IMR-90 (cell line): ENCODE measurements at regions not wholly inside any gene's neighbourhood (a gene's known extent, or its start where the extent isn't known, plus 50 kb on each side); places are given as distances from the start of the nearest gene placed in this dataset.

Source experiments
- ATAC-seq: fragments of 200-7000 bp; cut with Tn5 transposase; 2 replicates; pipeline ENCODE4 v1.9.1; 2020; ENCODE audit warnings: low read depth, mild to moderate bottlenecking, moderate library complexity
- BruUV-seq: library from RNA; stranded (reverse); fragments of 400-500 nt; replicated peaks from 2 replicates; lab custom pipeline; 2021; lab: Mats Ljungman, UMichigan
- CTCF ChIA-PET: fragments of 300-600 bp; formaldehyde crosslinking; extraction: SDS; loops from one replicate; lab custom pipeline; 2021; ENCODE audit warnings: antibody characterized with exemption; lab: Yijun Ruan, JAX
- POLR2A ChIA-PET: fragments of 300-600 bp; sonication (Branson Sonifier 250); formaldehyde crosslinking; loops from one replicate; lab custom pipeline; 2022; ENCODE audit warnings: antibody characterized with exemption; ENCODE audit not compliant: unreplicated experiment; lab: Charles Lee
- DNase-seq: peaks from one replicate; pipeline ENCODE4 v3.0.0; 2013
- H2AFZ ChIP-seq: replicated peaks from 2 replicates; pipeline ENCODE3; 2013; ENCODE audit warnings: low read length, mild to moderate bottlenecking; ENCODE audit not compliant: poor library complexity
- H2AK5ac ChIP-seq: 2 replicates; pipeline ENCODE4 v1.6.1; 2013; ENCODE audit warnings: low read depth, low read length, inconsistent platforms
- H2AK9ac ChIP-seq: replicated peaks from 2 replicates; pipeline ENCODE3; 2013; ENCODE audit warnings: mild to moderate bottlenecking, low read depth, low read length, moderate library complexity; ENCODE audit not compliant: poor library complexity
- H2BK120ac ChIP-seq: 2 replicates; pipeline ENCODE4 v1.6.1; 2013; ENCODE audit warnings: low read depth, low read length, inconsistent platforms
- H2BK15ac ChIP-seq: 3 replicates; pipeline ENCODE4 v1.6.1; 2013; ENCODE audit warnings: low read depth, low read length, inconsistent platforms
- H2BK20ac ChIP-seq: 2 replicates; pipeline ENCODE4 v1.6.1; 2013; ENCODE audit warnings: low read depth, mild to moderate bottlenecking, inconsistent platforms, low read length, moderate library complexity
- H2BK5ac ChIP-seq: 2 replicates; pipeline ENCODE4 v1.6.1; 2013; ENCODE audit warnings: mild to moderate bottlenecking, low read depth, low read length, inconsistent platforms; ENCODE audit not compliant: poor library complexity, severe bottlenecking
- H3K14ac ChIP-seq: replicated peaks from 2 replicates; pipeline ENCODE4 v1.6.1; 2013; ENCODE audit warnings: low read depth, low read length, inconsistent platforms
- H3K18ac ChIP-seq: 2 replicates; pipeline ENCODE4 v1.6.1; 2013; ENCODE audit warnings: low read depth, low read length, control low read depth
- H3K23ac ChIP-seq: 2 replicates; pipeline ENCODE4 v1.6.1; 2013; ENCODE audit warnings: low read depth, low read length, inconsistent platforms
- H3K27ac ChIP-seq: 2 replicates; pipeline ENCODE4 v1.5.1; 2013; ENCODE audit warnings: mild to moderate bottlenecking, control low read depth, low read length; ENCODE audit not compliant: insufficient read depth
- H3K27me3 ChIP-seq: 2 replicates; pipeline ENCODE4 v1.6.1; 2013; ENCODE audit warnings: low read length; ENCODE audit not compliant: control insufficient read depth, insufficient read depth
- H3K36me3 ChIP-seq: 2 replicates; pipeline ENCODE4 v1.6.1; 2013; ENCODE audit warnings: low read length, mixed read lengths; ENCODE audit not compliant: control insufficient read depth, insufficient read depth
- H3K4ac ChIP-seq: 2 replicates; pipeline ENCODE4 v1.6.1; 2013; ENCODE audit warnings: low read depth, low read length, inconsistent platforms
- H3K4me1 ChIP-seq: 2 replicates; pipeline ENCODE4 v1.6.1; 2013; ENCODE audit warnings: low read length, mixed read lengths; ENCODE audit not compliant: control insufficient read depth, insufficient read depth
- H3K4me2 ChIP-seq: 2 replicates; pipeline ENCODE4 v1.6.1; 2013; ENCODE audit warnings: low read depth, mild to moderate bottlenecking, control low read depth, low read length, moderate library complexity
- H3K4me3 ChIP-seq: 2 replicates; pipeline ENCODE4 v1.5.1; 2013; ENCODE audit warnings: low read depth, mild to moderate bottlenecking, control low read depth, low read length, moderate library complexity; ENCODE audit not compliant: insufficient read depth
- H3K56ac ChIP-seq: 2 replicates; pipeline ENCODE4 v1.6.1; 2013; ENCODE audit warnings: low read length, inconsistent platforms; ENCODE audit not compliant: insufficient read depth; ENCODE audit errors: extremely low read depth
- H3K79me1 ChIP-seq, 2 experiments: 2 replicates each; pipeline ENCODE4 v1.6.1; 2013; ENCODE audit warnings: low read length in 2 of 2, inconsistent platforms in 1 of 2, low read depth in 1 of 2
- H3K9ac ChIP-seq: 2 replicates; pipeline ENCODE4 v1.6.1; 2013; ENCODE audit warnings: low read depth, low read length, control low read depth
- H3K9me1 ChIP-seq: 2 replicates; pipeline ENCODE4 v1.6.1; 2013; ENCODE audit warnings: low read length, inconsistent platforms; ENCODE audit not compliant: insufficient read depth
- H3K9me3 ChIP-seq: 2 replicates; pipeline ENCODE4 v1.6.1; 2013; ENCODE audit warnings: low read length; ENCODE audit not compliant: control insufficient read depth, insufficient read depth
- H4K20me1 ChIP-seq: 2 replicates; pipeline ENCODE4 v1.6.1; 2013; ENCODE audit warnings: low read length, inconsistent platforms; ENCODE audit not compliant: insufficient read depth
- H4K5ac ChIP-seq: 2 replicates; pipeline ENCODE4 v1.6.1; 2013; ENCODE audit warnings: mild to moderate bottlenecking, low read depth, low read length, control low read depth
- H4K8ac ChIP-seq, 2 experiments: 2 replicates each; pipeline ENCODE4 v1.6.1; 2013; ENCODE audit warnings: low read depth in 2 of 2, low read length in 2 of 2, control low read depth in 1 of 2, inconsistent platforms in 1 of 2
- H4K91ac ChIP-seq: 2 replicates; pipeline ENCODE4 v1.6.1; 2013; ENCODE audit warnings: low read depth, low read length, inconsistent platforms; ENCODE audit not compliant: insufficient read depth
- BHLHE40 ChIP-seq: fragments of 150-350 bp; IDR thresholded peaks from 2 replicates; pipeline ENCODE4 v1.6.1; 2016; ENCODE audit warnings: mild to moderate bottlenecking, low read depth, low read length
- CEBPB ChIP-seq: IDR thresholded peaks from 2 replicates; pipeline ENCODE4 v1.6.1; 2012; ENCODE audit warnings: low read depth, low read length, improper control_type of control experiment
- CHD1 ChIP-seq: IDR thresholded peaks from 2 replicates; pipeline ENCODE4 v1.6.1; 2012; ENCODE audit warnings: low read depth, low read length, improper control_type of control experiment
- ELK1 ChIP-seq: fragments of 150-350 bp; IDR thresholded peaks from 2 replicates; pipeline ENCODE4 v1.6.1; 2016; ENCODE audit warnings: low read depth, mild to moderate bottlenecking, low read length, moderate library complexity, borderline replicate concordance
- FOS ChIP-seq: fragments of 150-350 bp; IDR thresholded peaks from 2 replicates; pipeline ENCODE4 v1.6.1; 2016; ENCODE audit warnings: low read depth, low read length
- MAFK ChIP-seq: IDR thresholded peaks from 2 replicates; pipeline ENCODE4 v1.6.1; 2012; ENCODE audit warnings: low read depth, low read length, improper control_type of control experiment
- MAZ ChIP-seq: IDR thresholded peaks from 2 replicates; pipeline ENCODE4 v1.6.1; 2012; ENCODE audit warnings: low read depth, mild to moderate bottlenecking, low read length, improper control_type of control experiment, moderate library complexity, borderline replicate concordance
- MXI1 ChIP-seq: IDR thresholded peaks from 2 replicates; pipeline ENCODE4 v1.6.1; 2012; ENCODE audit warnings: low read depth, mild to moderate bottlenecking, low read length, moderate library complexity, borderline replicate concordance
- NFE2L2 ChIP-seq: fragments of 150-350 bp; IDR thresholded peaks from 2 replicates; pipeline ENCODE4 v1.6.1; 2016; ENCODE audit warnings: low read depth, mild to moderate bottlenecking, low read length
- POLR2A ChIP-seq: IDR thresholded peaks from 2 replicates; pipeline ENCODE4 v1.6.1; 2012; ENCODE audit warnings: mild to moderate bottlenecking, low read depth, low read length
- RAD21 ChIP-seq: IDR thresholded peaks from 2 replicates; pipeline ENCODE4 v1.6.1; 2012; ENCODE audit warnings: low read length, improper control_type of control experiment
- RCOR1 ChIP-seq: IDR thresholded peaks from 2 replicates; pipeline ENCODE4 v1.6.1; 2012; ENCODE audit warnings: mild to moderate bottlenecking, low read length, improper control_type of control experiment; ENCODE audit not compliant: insufficient replicate concordance
- RFX5 ChIP-seq: IDR thresholded peaks from 2 replicates; pipeline ENCODE4 v1.8.0; 2012; ENCODE audit warnings: low read depth, mild to moderate bottlenecking, low read length, moderate library complexity
- SMC3 ChIP-seq: fragments of 150-350 bp; IDR thresholded peaks from 2 replicates; pipeline ENCODE4 v1.6.1; 2016; ENCODE audit warnings: low read depth, mild to moderate bottlenecking, antibody characterized with exemption, low read length, moderate library complexity
- WGBS, 2 experiments: methylation state at CpG; one replicate each; pipeline versions ENCODE4 v1.1.5 to v1.1.7; 2013; ENCODE audit warnings: missing lambda C conversion rate in 2 of 2; ENCODE audit not compliant: insufficient read length in 1 of 2; ENCODE audit errors: extremely low coverage in 2 of 2; 5-methylcytosine and 5-hydroxymethylcytosine counted together
- dilution Hi-C: fragments of 300-500 bp; cut with HindIII; formaldehyde crosslinking; loops from one replicate; pipeline ENCODE4 v1.14.3; 2018; ENCODE audit warnings: low sequenced_read_pairs; ENCODE audit not compliant: unreplicated experiment
- in situ Hi-C: fragments of 300-500 bp; cut with MboI; formaldehyde crosslinking; loops from 3 replicates; pipeline ENCODE4 v1.14.3; 2019; ENCODE audit warnings: low sequenced_read_pairs, inconsistent platforms, mixed read lengths
- intact Hi-C: fragments of 100-400 bp; cut with micrococcal nuclease; formaldehyde crosslinking; loops from 2 replicates; pipeline ENCODE4 v1.10.0; 2022
- TF ChIP-seq, protein P1 (sequence below): fragments of 150-350 bp; IDR thresholded peaks from 2 replicates; pipeline ENCODE4 v1.6.1; 2017; ENCODE audit warnings: mild to moderate bottlenecking, antibody characterized with exemption, low read length, low read depth
- TF ChIP-seq, protein P2 (sequence below): conservative IDR thresholded peaks from 2 replicates; pipeline ENCODE4 v1.5.1; 2012; ENCODE audit warnings: mild to moderate bottlenecking, low read depth, low read length, improper control_type of control experiment

- Histone ChIP-seq H2AK9ac (no peak overlapping the region), H3K56ac (no peak overlapping the region), H3K4me3 (no peak overlapping the region), H3K4me1 (peaks cover 2% of the 10 kb centered on the region), H3K27me3 (peaks cover 3% of the 10 kb centered on the region; the same call in 1 of the 2 replicates), H4K8ac (no peak overlapping the region), H3K23ac (no peak overlapping the region), H2BK15ac (no peak overlapping the region), H4K5ac (no peak overlapping the region), H3K27ac (no peak overlapping the region), H3K4ac (no peak overlapping the region), H3K18ac (no peak overlapping the region), H2AFZ (no peak overlapping the region), H2BK20ac (no peak overlapping the region), H3K14ac (no peak overlapping the region), H3K9me3 (no peaks in the 10 kb centered on the region), H4K91ac (no peak overlapping the region), H3K9me1 (no peaks in the 10 kb centered on the region), H3K79me1 (no peaks in the 10 kb centered on the region), H3K4me2 (no peak overlapping the region), H2BK120ac (no peak overlapping the region), H3K9ac (no peak overlapping the region), H2AK5ac (no peak overlapping the region), H4K20me1 (no peaks in the 10 kb centered on the region), H2BK5ac (no peak overlapping the region), H3K36me3 (no peaks in the 10 kb centered on the region)
- CTCF ChIA-PET = interaction anchor here (0.7 kb wide), 1 partner anchor 40 kb away, joined by 3 read pairs; no protein-coding TSS in a partner anchor
- DNase-seq = no peak
- POLR2A ChIA-PET = no interaction called here
- TF ChIP-seq, protein P1, sequence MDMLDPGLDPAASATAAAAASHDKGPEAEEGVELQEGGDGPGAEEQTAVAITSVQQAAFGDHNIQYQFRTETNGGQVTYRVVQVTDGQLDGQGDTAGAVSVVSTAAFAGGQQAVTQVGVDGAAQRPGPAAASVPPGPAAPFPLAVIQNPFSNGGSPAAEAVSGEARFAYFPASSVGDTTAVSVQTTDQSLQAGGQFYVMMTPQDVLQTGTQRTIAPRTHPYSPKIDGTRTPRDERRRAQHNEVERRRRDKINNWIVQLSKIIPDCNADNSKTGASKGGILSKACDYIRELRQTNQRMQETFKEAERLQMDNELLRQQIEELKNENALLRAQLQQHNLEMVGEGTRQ = no peak
- no peak for TF ChIP-seq MAFK
- no peak for TF ChIP-seq CEBPB
- TF ChIP-seq RFX5 = no peak
- TF ChIP-seq MAZ = no peak
- TF ChIP-seq MXI1 = no peak
- TF ChIP-seq RCOR1 = no peak
- TF ChIP-seq SMC3 = no peak
- no peak for TF ChIP-seq RAD21
- TF ChIP-seq, protein P2, sequence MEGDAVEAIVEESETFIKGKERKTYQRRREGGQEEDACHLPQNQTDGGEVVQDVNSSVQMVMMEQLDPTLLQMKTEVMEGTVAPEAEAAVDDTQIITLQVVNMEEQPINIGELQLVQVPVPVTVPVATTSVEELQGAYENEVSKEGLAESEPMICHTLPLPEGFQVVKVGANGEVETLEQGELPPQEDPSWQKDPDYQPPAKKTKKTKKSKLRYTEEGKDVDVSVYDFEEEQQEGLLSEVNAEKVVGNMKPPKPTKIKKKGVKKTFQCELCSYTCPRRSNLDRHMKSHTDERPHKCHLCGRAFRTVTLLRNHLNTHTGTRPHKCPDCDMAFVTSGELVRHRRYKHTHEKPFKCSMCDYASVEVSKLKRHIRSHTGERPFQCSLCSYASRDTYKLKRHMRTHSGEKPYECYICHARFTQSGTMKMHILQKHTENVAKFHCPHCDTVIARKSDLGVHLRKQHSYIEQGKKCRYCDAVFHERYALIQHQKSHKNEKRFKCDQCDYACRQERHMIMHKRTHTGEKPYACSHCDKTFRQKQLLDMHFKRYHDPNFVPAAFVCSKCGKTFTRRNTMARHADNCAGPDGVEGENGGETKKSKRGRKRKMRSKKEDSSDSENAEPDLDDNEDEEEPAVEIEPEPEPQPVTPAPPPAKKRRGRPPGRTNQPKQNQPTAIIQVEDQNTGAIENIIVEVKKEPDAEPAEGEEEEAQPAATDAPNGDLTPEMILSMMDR = no peak
- no peak for TF ChIP-seq CHD1
- no peak for TF ChIP-seq NFE2L2
- TF ChIP-seq FOS = no peak
- TF ChIP-seq BHLHE40 = no peak
- no peak for TF ChIP-seq POLR2A
- TF ChIP-seq ELK1 = no peak
- in situ Hi-C loops (no loop called here), dilution Hi-C loops (no loop called here), intact Hi-C loops (no loop called here)
- BruUV-seq = no TSS peak
- no peak for ATAC-seq
- 100% methylated on average over 1 of the region's 7 CpGs; no CpG with 5 or more reads in 1 of the 2 experiments for WGBS, 2 experiments
Measured at GRCh38 chr1:244138399-244138798, 87.3 kb downstream of the ZBTB18 start.
